ENCODE measurements at regions not wholly inside any gene's neighbourhood (a gene's known extent, or its start where the extent isn't known, plus 50 kb on each side); places are given as distances from the start of the nearest gene placed in this dataset.

DNA sequence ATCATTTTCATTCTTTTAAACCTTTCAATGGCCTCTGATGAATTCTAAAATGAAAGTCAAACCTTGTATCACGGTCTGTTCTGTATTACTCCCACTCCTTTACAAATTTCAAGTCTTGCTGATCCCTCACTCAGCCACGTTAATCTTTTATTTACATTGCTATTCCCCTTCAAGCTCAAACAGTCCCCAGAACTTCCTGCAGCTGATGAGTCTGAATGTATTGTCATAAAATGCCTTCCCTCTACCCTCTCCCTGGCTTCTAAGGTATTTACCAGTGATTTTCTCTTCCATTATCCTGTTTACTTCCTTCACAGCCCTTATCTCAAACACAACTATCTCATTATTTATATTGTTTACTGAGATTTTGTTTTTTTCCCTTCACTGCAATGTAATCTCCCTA lies 562.3 kb upstream of the C9orf72 start:
- TF ChIP-seq, protein P1, sequence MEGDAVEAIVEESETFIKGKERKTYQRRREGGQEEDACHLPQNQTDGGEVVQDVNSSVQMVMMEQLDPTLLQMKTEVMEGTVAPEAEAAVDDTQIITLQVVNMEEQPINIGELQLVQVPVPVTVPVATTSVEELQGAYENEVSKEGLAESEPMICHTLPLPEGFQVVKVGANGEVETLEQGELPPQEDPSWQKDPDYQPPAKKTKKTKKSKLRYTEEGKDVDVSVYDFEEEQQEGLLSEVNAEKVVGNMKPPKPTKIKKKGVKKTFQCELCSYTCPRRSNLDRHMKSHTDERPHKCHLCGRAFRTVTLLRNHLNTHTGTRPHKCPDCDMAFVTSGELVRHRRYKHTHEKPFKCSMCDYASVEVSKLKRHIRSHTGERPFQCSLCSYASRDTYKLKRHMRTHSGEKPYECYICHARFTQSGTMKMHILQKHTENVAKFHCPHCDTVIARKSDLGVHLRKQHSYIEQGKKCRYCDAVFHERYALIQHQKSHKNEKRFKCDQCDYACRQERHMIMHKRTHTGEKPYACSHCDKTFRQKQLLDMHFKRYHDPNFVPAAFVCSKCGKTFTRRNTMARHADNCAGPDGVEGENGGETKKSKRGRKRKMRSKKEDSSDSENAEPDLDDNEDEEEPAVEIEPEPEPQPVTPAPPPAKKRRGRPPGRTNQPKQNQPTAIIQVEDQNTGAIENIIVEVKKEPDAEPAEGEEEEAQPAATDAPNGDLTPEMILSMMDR (IDR thresholded peaks at IDR 0.05), result no peak
- TF ChIP-seq POLR2AphosphoS5 (IDR thresholded peaks at IDR 0.05) (no peak), EP300 (IDR thresholded peaks at IDR 0.05) (no peak)

Data from sigmoid colon (tissue), 4 donors.